Astrocyte (in vitro differentiated cells and primary cell): ENCODE measurements at regions not wholly inside any gene's neighbourhood (a gene's known extent, or its start where the extent isn't known, plus 50 kb on each side); places are given as distances from the start of the nearest gene placed in this dataset.

ENCODE experiments used
- CTCF ChIP-seq: IDR thresholded peaks from 2 replicates; pipeline ENCODE4 v1.5.1; 2011; ENCODE audit warnings: low read depth, mild to moderate bottlenecking, inconsistent platforms, low read length, moderate library complexity; ENCODE audit not compliant: insufficient read depth
- EZH2 ChIP-seq: IDR thresholded peaks from 2 replicates; pipeline ENCODE4 v1.6.1; 2012; ENCODE audit warnings: mild to moderate bottlenecking, low read length, inconsistent platforms; ENCODE audit not compliant: insufficient read depth

GRCh38 chr5:71971862-71972261, 135.4 kb upstream of the MAP1B start:
- TF ChIP-seq CTCF (no peak), EZH2 (no peak)
